ENCODE measurements at regions not wholly inside any gene's neighbourhood (a gene's known extent, or its start where the extent isn't known, plus 50 kb on each side); places are given as distances from the start of the nearest gene placed in this dataset.
"Not testable (repeated sequence)": the region's sequence is repeated elsewhere in the genome, so short reads cannot be mapped to it uniquely, and the experiment has no call there.

DNA sequence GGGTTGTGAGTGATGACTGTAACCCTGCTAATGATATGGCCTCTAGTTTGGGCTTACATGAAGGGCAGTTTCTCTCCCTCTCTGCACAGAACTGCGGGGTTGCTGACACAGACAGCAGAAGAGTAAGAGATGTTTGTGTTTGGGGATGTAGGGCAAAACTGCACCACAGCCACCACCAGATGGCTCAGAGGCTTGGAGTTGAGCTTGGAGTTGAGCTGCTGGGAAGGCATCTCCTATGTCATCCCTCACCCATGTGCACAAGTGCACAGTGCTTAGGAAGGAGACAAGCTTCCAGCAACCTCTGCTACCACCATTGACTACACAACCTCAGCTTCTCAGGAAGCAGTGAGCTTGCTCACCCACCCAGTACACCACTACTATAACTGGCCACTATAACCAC lies 303.9 kb upstream of the DEFB112 start:
- no peak for DNase-seq

DNA sequence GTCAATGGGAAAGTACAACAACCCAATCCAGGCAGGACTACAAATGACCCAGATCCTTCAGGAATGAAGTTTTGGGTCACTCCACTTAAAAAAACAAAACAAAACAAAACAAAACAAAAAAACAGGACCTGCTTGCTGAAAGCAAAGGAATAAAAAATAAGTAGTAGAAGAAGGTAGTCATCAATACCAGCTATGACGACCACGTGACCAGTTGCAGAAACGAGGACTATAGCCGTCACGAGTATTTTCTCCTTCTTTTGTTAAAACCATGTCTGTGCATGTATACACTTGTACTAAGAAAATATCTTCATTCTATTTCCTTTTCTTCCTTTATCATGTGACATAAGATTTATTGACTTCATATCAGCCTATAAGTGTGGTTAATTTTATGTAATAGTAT lies 308.4 kb upstream of the DEFB112 start:
- DNase-seq, result no peak

DNA sequence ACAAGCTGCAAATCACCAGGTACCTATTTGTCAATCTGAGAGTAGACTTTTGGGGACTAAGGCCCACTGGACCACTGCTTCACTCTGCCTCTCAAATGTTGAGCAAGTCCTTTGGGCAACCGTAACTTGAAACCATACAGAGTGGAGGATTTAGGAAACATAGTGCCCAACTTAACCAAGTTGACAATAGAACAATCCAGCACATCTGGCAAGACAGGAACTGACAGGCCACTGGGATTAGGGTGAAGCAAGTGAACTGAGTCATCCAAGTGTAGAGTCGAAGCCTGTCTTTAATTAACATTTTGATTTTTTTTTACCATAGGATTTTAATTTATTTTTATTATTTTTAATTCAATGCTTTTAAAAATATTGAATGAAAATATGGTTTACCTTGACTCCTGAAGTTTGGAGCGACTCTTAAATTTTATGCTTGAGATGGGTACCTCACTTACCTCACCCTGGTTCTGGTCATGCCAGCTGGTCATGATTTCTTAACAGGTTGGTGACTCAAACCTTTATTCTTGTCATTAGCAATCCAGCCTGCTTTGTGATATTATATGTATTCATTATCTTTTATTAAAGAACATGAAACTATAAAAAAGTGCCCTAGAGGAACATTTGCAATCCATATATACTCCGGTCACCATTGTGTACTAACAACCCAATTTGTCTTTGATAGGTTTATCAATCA lies 312.1 kb upstream of the DEFB112 start:
- no peak for DNase-seq

DNA sequence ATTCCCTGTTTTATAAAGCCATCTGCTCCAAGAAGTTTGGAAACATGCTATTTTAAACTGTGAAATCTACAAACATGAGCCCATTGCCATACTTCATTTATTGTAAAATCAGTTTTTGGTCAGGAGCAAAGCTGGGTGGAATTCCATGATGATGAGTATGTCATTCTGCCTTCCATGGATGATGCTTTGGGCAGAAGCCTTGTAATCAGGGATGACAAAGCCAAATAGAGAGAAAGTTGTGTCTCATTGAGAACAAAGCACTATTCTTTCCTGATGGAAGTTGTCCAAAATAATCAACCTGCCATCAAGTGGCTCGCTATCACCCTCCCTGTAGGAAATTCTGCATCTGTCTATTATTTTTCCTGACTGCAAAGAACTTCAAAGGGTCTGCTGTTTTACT lies 313.0 kb upstream of the DEFB112 start:
- DNase-seq, result no peak

DNA sequence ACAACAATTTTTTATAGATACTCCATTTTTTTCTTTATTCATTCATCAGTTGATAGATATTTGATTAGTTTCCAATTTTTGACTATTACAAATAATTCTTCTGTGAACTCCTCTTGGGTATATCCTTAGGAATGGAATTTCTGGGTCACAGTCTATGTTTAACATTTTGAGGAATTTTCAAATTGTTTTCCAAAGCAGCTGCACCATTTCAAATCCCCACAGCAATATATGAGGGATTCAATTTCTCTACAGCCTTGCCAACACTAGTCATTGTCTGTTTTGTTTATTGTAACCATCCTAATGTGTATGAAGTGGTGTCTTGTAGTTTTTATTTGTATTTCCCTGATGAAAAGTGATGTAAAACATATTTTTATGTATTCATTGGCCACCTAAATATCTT lies 320.3 kb upstream of the DEFB112 start:
- DNase-seq, result no peak

DNA sequence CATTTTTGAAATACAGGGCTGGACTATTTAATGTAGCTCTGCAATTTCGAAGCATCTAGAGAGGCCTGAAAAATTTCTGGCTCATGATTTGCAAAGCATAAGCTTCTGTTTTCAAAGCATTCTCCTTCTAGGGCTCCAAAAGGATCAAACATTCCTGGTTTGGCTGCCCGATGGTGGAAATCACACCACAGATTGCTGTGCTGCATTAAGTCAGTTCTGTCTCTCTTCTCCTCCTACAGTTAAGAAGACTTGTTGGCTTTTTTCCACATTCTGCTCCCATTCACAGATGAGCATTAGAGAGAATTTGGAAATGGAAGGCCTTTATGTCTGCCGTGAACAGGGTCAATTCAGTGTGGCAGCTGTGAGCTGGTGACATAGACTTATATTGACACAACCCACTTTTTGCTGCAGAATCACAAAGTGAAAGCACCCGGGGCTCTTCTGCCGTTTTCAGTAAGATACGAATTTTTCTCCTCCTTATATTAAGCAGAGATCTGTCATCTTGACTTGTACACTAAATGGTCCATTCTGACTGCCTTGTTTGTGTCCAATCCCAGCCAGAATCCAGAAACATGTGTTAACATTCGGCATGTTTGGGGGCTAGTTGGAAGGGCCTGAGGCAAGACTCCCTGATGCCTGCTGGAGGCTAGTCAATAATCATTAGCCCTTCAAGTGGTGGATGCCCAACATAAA lies 330.8 kb upstream of the DEFB112 start:
- no peak for DNase-seq

GRCh38 chr6:50381099-50381415 lies 331.3 kb upstream of the DEFB112 start:
- no peak for DNase-seq

DNA sequence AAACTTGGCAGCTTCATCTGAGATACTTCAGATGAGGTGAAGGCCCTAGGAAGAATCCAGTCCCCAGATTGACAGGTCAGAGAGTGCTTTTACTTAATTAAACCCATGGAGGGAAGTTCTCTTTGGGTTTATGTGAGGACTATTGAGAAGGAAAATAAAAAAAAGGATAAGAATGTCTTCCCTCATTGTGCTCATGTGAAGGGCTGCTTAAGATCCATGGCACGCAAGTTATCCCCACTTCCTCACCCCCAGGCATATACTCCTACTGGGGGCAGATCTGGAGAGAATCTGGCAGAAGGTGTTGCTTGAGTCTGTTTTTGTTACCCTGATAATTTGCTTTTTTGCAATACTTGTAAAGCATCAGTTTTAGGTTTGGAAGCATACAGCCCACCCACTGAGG lies 322.9 kb upstream of the TFAP2D start:
- no peak for DNase-seq

DNA sequence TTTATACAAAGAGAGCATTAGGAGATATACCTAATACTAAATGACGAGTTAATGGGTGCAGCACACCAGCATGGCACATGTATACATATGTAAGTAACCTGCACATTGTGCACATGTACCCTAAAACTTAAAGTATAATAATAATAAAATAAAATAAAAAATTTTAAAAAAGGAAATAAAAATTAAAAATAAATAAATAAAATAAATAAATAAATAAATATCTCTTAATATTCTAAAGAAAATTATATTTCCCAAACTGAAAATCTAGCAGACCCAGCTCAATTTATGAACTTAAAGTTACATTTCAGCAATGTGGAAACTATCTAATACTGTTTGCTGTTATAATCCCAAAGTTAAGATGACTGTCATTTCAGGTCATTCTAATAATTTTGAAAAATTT lies 319.2 kb upstream of the TFAP2D start:
- not testable (repeated sequence) for DNase-seq

DNA sequence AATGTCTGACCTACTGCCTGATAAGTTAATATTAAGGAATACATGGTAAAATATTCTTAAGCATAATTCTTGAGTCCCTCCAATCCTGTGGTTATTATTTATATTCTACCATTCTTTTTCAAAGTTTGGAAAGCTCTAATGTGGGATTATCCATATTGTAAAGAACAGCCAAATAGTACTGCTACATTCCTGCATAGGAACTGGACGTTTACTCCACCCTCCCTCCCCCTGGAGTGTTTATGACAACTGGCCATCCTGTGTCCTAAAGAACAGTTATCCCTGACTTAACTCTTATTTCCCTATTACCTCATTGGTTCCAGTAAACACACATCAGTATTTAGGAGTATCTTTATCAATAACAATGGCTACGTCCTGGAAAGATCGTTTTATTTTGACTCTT lies 308.7 kb upstream of the TFAP2D start:
- DNase-seq, result no peak

DNA sequence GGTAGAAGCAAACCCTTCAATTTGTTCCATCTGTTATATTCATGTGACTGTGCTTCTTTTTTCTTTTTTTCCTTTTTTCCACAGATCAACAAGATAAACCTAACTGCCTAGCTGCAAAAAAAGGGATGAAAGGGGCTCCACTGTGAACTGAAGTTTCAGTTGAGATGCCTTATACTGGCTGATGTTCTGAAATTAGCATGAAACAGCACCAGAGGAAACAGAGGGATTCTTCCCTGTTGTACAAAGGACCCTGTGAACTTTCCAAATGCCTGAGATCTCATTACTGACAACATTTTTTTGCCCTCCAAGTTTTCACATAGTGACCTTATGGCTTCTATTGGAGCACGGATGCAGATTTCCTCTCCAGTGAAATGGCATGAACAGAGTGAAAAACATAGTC lies 302.7 kb upstream of the TFAP2D start:
- DNase-seq, result no peak

DNA sequence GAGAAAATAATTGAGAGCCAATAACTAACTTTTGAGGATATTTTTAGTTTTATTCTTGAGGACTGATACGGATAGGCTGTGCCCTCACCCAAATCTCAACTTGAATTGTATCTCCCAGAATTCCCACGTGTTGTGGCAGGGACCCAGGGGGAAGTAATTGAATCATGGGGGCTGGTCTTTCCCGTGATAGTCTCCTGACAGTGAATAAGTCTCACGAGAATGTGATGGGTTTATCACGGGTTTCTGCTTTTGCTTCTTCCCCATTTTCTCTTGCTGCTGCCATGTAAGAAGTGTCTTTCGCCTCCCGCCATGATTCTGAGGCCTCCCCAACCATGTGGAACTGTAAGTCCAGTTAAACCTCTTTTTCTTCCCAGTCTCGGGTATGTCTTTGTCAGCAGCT lies 292.3 kb upstream of the TFAP2D start:
- DNase-seq, result not testable (repeated sequence)

GRCh38 chr6:50427267-50427666 lies 286.1 kb upstream of the TFAP2D start:
- no peak for DNase-seq

- DNase-seq, result no peak
Observed at GRCh38 chr6:50437901-50438300, 275.4 kb upstream of the TFAP2D start.

DNA sequence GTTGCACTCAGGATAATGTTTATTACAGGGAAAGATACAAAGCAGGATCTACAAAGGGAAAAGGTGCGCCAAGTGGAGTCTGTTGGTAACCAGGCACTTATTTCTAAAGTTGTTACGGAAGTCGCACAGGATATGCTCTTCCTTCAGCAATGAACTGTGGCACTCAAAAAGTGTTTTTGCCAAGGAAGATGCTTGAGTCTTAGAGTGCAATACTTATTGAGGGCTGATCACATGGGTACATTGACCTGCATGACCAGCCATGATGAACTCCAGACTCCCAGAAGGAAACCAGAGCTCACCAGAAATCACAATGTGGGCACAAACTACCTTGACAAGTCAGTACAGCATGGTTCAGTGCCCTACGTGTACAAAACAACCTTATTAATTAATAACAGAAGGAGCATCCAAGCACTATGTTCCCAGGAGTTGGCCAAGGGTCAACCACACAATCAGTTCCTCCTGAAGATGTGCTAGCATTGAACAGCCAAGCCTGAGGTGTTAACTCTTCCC lies 270.7 kb upstream of the TFAP2D start:
- DNase-seq, result no peak

DNA sequence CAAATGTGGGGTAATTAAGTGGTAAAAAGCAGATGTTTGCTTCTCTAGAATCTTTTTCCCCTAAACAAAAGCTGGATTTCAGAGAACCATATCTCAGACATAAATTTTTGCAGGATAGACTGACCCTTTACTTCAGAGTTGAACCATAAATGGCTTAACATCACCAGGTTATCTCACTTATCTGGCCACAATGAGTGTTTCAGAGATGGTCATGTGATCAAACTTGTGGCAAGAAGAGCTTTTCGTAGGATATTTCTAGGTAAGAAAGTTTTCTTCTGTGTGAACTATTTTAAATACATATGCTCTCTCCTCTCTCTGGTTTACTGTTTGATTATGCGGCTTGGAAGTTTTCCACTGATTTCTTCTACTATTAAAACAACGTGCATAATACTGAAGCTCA lies 270.2 kb upstream of the TFAP2D start:
- DNase-seq, result no peak

DNA sequence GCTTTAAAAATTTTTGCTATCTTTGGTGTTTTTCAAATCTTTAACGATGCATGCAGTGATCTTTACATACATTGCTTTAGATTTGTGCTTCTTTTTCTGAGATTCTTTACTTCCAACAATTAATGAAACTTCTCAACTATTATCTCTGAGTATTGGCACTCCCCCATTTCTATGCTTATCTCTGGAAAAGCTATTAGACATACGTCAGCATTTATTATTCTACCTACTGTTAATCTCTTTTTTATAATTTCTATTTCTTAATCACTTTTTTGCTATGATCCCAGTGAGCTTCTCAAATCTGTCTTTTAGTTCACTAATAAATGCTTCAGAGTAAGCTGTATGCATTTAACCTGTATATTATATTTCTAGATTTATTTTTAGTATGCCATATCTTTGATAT lies 264.2 kb upstream of the TFAP2D start:
- DNase-seq, result no peak

- DNase-seq, result no peak
Observed at GRCh38 chr6:50451826-50452400, 261.4 kb upstream of the TFAP2D start.

DNA sequence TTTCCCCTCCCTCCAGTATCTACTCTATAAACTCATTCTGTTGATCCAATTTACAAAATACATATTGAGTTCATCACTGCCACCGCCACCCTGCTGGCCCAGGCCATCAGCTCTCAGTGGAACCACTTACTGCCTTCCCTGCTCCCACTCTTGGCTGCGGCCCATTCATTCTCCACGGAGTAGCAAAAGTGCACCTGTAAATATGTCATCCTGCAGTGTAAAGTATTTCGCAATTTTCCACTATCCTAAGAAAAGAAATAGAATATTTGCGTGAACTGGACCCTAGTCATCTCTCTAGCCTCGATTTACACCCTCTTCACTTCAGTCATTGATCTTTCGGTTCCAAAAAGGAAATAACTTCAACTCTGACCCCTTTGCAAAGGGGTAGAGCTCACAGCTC lies 258.3 kb upstream of the TFAP2D start:
- no peak for DNase-seq

GRCh38 chr6:50457351-50457750 lies 256.0 kb upstream of the TFAP2D start:
- no peak for DNase-seq

DNA sequence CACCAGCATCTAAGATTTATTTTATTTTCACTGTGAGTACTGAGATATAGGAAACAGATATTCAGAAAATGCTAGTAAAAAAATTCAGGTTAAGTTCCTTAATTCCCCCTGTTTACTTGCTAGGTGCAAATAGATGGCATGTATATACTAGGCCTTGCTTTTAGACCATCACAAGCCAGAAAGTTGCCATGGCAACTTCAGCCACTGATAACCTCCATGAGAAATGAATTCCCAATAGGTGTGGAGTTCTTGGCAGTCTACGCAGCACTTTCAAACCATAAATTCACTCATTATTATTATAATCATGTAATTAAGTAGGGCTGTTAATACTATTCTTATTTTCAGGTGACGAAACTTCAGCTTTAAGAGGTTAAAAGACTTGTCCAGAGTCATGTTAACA lies 251.6 kb upstream of the TFAP2D start:
- DNase-seq, result no peak

DNA sequence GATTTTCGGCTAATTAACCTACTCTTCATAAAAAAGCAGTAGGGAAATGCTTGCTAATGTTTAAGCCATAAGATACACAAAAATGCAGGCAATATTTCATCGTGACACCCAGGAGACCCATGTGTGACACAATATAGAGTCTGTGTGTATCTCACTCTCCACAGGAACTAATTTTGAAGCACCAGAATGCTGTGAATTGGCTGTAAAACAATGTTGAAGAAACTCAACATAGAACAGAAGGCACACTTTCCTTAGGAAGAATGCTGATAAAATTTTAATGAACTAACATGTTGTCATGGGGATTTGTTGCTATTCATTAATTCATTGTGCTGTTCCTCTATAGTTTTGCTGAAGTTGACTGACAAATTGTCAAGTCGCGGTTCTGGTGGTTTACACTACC lies 249.4 kb upstream of the TFAP2D start:
- DNase-seq, result no peak

GRCh38 chr6:50467931-50468330 lies 245.4 kb upstream of the TFAP2D start:
- DNase-seq, result no peak

DNA sequence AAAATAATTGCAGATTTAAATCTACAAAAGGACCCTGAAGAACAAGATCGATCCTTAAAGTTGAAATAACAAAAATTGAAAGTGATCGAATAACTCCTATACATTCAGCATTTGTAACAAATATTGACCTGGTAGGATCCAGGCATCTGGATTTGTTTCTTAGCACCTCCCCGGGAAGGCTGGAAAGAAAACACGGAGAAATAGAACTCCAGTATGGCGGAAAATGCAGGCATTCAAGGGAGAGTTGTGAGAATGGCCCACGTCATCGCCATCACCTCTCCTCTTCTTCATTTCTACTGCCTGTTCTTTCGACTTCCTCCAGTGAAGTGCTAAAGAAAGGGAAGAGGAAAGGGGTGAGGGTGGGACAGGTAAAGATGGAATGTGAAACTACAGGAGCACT lies 242.3 kb upstream of the TFAP2D start:
- DNase-seq, result no peak

- no peak for DNase-seq
Observed at GRCh38 chr6:50510361-50510760, 203.0 kb upstream of the TFAP2D start.
